ENCODE measurements at regions not wholly inside any gene's neighbourhood (a gene's known extent, or its start where the extent isn't known, plus 50 kb on each side); places are given as distances from the start of the nearest gene placed in this dataset.

GRCh38 chr17:74012465-74012864 is 191.0 kb upstream of the RPL38 start:
- ATAC-seq: no peak

GRCh38 chr17:74015316-74015715 is 188.2 kb upstream of the RPL38 start:
- ATAC-seq: no peak
- no peaks in the 10 kb centered on the region for H3K4me1 Mint-ChIP-seq
- CTCF ChIA-PET: no interaction called here
- POLR2A ChIA-PET: no interaction called here
- H3K36me3 Mint-ChIP-seq: no peaks in the 10 kb centered on the region
- no peak overlapping the region for H3K4me3 Mint-ChIP-seq
- TF ChIP-seq RORB (CRISPR knock-in tag; IDR thresholded peaks at IDR 0.05) (no peak), SMAD3 (CRISPR knock-in tag; IDR thresholded peaks at IDR 0.05; ENCODE audit: borderline replicate concordance) (no peak), NR1H2 (CRISPR knock-in tag; IDR thresholded peaks at IDR 0.05) (no peak), FOXP1 (CRISPR knock-in tag; IDR thresholded peaks at IDR 0.05; ENCODE audit: borderline replicate concordance) (no peak)
- TF ChIP-seq, protein P1, sequence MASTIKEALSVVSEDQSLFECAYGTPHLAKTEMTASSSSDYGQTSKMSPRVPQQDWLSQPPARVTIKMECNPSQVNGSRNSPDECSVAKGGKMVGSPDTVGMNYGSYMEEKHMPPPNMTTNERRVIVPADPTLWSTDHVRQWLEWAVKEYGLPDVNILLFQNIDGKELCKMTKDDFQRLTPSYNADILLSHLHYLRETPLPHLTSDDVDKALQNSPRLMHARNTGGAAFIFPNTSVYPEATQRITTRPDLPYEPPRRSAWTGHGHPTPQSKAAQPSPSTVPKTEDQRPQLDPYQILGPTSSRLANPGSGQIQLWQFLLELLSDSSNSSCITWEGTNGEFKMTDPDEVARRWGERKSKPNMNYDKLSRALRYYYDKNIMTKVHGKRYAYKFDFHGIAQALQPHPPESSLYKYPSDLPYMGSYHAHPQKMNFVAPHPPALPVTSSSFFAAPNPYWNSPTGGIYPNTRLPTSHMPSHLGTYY (CRISPR knock-in tag; IDR thresholded peaks at IDR 0.05): no peak
- no peaks in the 10 kb centered on the region for H3K9me3 Mint-ChIP-seq
- H3K27me3 Mint-ChIP-seq (ENCODE audit: low read depth): no peaks in the 10 kb centered on the region; the same call in 1 of the 2 replicates
- no peak for DNase-seq (ENCODE audit: low spot score)
- no peak overlapping the region for H3K27ac Mint-ChIP-seq

More at GRCh38 chr17:74012465-74012864, 191.0 kb upstream of the RPL38 start:
- Mint-ChIP-seq H3K27ac (no peak overlapping the region), H3K4me3 (no peak overlapping the region), H3K27me3 (ENCODE audit: low read depth) (no peaks in the 10 kb centered on the region; the same call in none of the 2 replicates), H3K9me3 (no peaks in the 10 kb centered on the region), H3K4me1 (peaks cover 22% of the 10 kb centered on the region), H3K36me3 (no peaks in the 10 kb centered on the region)
- CTCF ChIA-PET: interaction anchor here (0.9 to 1.4 kb wide), 2 partner anchors 14 to 187 kb away, joined by 3 to 7 read pairs; no protein-coding TSS in a partner anchor
- TF ChIP-seq SMAD4 (CRISPR knock-in tag; IDR thresholded peaks at IDR 0.05): no peak
- TF ChIP-seq OVOL2 (CRISPR knock-in tag; IDR thresholded peaks at IDR 0.05; ENCODE audit: borderline replicate concordance): no peak
- POLR2A ChIA-PET: interaction anchor here (0.6 kb wide), 1 partner anchor 505 kb away, joined by 3 read pairs; no protein-coding TSS in a partner anchor
- DNase-seq (ENCODE audit: low spot score): no peak

- ChIA-PET POLR2A (no interaction called here), CTCF (no interaction called here)
- ATAC-seq (no peak), DNase-seq (ENCODE audit: low spot score) (no peak)
- H3K4me3 Mint-ChIP-seq: no peak overlapping the region
- no peaks in the 10 kb centered on the region; the same call in 1 of the 2 replicates for H3K27me3 Mint-ChIP-seq (ENCODE audit: low read depth)
- H3K9me3 Mint-ChIP-seq: no peaks in the 10 kb centered on the region
- H3K36me3 Mint-ChIP-seq: no peaks in the 10 kb centered on the region
- H3K4me1 Mint-ChIP-seq: no peaks in the 10 kb centered on the region
- no peak overlapping the region for H3K27ac Mint-ChIP-seq
- no peak for TF ChIP-seq ZNF671 (CRISPR knock-in tag; IDR thresholded peaks at IDR 0.05)
- TF ChIP-seq TEAD1 (CRISPR knock-in tag; IDR thresholded peaks at IDR 0.05): no peak
- no peak for TF ChIP-seq USF2 (CRISPR knock-in tag; IDR thresholded peaks at IDR 0.05)
- no peak for TF ChIP-seq NFATC4 (CRISPR knock-in tag; IDR thresholded peaks at IDR 0.05)
- TF ChIP-seq NR3C1 (CRISPR knock-in tag; conservative IDR thresholded peaks at IDR 0.05; ENCODE audit: low read depth): no peak
- no peak for TF ChIP-seq CREM (CRISPR knock-in tag; IDR thresholded peaks at IDR 0.05)
- TF ChIP-seq IRF2 (CRISPR knock-in tag; IDR thresholded peaks at IDR 0.05; ENCODE audit: borderline replicate concordance, low read depth): no peak
- TF ChIP-seq ZNF232 (CRISPR knock-in tag; IDR thresholded peaks at IDR 0.05): no peak
- TF ChIP-seq ZNF138 (CRISPR knock-in tag; conservative IDR thresholded peaks at IDR 0.05): no peak
- TF ChIP-seq ETV6 (CRISPR knock-in tag; IDR thresholded peaks at IDR 0.05): no peak
- TF ChIP-seq ZNF396 (CRISPR knock-in tag; IDR thresholded peaks at IDR 0.05; ENCODE audit: borderline replicate concordance): no peak
- TF ChIP-seq, protein P2, sequence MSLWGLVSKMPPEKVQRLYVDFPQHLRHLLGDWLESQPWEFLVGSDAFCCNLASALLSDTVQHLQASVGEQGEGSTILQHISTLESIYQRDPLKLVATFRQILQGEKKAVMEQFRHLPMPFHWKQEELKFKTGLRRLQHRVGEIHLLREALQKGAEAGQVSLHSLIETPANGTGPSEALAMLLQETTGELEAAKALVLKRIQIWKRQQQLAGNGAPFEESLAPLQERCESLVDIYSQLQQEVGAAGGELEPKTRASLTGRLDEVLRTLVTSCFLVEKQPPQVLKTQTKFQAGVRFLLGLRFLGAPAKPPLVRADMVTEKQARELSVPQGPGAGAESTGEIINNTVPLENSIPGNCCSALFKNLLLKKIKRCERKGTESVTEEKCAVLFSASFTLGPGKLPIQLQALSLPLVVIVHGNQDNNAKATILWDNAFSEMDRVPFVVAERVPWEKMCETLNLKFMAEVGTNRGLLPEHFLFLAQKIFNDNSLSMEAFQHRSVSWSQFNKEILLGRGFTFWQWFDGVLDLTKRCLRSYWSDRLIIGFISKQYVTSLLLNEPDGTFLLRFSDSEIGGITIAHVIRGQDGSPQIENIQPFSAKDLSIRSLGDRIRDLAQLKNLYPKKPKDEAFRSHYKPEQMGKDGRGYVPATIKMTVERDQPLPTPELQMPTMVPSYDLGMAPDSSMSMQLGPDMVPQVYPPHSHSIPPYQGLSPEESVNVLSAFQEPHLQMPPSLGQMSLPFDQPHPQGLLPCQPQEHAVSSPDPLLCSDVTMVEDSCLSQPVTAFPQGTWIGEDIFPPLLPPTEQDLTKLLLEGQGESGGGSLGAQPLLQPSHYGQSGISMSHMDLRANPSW (CRISPR knock-in tag; conservative IDR thresholded peaks at IDR 0.05; ENCODE audit: low read depth): no peak
- TF ChIP-seq, protein P3, sequence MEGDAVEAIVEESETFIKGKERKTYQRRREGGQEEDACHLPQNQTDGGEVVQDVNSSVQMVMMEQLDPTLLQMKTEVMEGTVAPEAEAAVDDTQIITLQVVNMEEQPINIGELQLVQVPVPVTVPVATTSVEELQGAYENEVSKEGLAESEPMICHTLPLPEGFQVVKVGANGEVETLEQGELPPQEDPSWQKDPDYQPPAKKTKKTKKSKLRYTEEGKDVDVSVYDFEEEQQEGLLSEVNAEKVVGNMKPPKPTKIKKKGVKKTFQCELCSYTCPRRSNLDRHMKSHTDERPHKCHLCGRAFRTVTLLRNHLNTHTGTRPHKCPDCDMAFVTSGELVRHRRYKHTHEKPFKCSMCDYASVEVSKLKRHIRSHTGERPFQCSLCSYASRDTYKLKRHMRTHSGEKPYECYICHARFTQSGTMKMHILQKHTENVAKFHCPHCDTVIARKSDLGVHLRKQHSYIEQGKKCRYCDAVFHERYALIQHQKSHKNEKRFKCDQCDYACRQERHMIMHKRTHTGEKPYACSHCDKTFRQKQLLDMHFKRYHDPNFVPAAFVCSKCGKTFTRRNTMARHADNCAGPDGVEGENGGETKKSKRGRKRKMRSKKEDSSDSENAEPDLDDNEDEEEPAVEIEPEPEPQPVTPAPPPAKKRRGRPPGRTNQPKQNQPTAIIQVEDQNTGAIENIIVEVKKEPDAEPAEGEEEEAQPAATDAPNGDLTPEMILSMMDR (IDR thresholded peaks at IDR 0.05): no peak
- no peak for TF ChIP-seq EMX1 (CRISPR knock-in tag; IDR thresholded peaks at IDR 0.05)
- TF ChIP-seq FOXJ3 (CRISPR knock-in tag; IDR thresholded peaks at IDR 0.05; ENCODE audit: borderline replicate concordance): no peak
- no peak for TF ChIP-seq OVOL2 (CRISPR knock-in tag; IDR thresholded peaks at IDR 0.05; ENCODE audit: borderline replicate concordance)
- TF ChIP-seq, protein P4, sequence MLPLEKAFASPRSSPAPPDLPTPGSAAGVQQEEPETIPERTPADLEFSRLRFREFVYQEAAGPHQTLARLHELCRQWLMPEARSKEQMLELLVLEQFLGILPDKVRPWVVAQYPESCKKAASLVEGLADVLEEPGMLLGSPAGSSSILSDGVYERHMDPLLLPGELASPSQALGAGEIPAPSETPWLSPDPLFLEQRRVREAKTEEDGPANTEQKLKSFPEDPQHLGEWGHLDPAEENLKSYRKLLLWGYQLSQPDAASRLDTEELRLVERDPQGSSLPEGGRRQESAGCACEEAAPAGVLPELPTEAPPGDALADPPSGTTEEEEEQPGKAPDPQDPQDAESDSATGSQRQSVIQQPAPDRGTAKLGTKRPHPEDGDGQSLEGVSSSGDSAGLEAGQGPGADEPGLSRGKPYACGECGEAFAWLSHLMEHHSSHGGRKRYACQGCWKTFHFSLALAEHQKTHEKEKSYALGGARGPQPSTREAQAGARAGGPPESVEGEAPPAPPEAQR (CRISPR knock-in tag; IDR thresholded peaks at IDR 0.05): no peak
- TF ChIP-seq, protein P5, sequence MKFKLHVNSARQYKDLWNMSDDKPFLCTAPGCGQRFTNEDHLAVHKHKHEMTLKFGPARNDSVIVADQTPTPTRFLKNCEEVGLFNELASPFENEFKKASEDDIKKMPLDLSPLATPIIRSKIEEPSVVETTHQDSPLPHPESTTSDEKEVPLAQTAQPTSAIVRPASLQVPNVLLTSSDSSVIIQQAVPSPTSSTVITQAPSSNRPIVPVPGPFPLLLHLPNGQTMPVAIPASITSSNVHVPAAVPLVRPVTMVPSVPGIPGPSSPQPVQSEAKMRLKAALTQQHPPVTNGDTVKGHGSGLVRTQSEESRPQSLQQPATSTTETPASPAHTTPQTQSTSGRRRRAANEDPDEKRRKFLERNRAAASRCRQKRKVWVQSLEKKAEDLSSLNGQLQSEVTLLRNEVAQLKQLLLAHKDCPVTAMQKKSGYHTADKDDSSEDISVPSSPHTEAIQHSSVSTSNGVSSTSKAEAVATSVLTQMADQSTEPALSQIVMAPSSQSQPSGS (CRISPR knock-in tag; IDR thresholded peaks at IDR 0.05; ENCODE audit: borderline replicate concordance, low read depth): no peak
Observed at GRCh38 chr17:74015990-74016389, 187.5 kb upstream of the RPL38 start.
